Stimulated activated CD4-positive, alpha-beta T cell treated with anti-CD3 and anti-CD28 coated beads, Interleukin-1b, Interleukin-23, amount 100 ng/mL, for 1 hour (primary cell): ENCODE measurements at regions not wholly inside any gene's neighbourhood (a gene's known extent, or its start where the extent isn't known, plus 50 kb on each side); places are given as distances from the start of the nearest gene placed in this dataset.

Experiments
- DNase-seq, 2 donors: peaks; one replicate each; pipeline ENCODE4 v3.0.0-alpha.2; 2020; ENCODE audit warnings: low read depth in 2 of 2

DNA sequence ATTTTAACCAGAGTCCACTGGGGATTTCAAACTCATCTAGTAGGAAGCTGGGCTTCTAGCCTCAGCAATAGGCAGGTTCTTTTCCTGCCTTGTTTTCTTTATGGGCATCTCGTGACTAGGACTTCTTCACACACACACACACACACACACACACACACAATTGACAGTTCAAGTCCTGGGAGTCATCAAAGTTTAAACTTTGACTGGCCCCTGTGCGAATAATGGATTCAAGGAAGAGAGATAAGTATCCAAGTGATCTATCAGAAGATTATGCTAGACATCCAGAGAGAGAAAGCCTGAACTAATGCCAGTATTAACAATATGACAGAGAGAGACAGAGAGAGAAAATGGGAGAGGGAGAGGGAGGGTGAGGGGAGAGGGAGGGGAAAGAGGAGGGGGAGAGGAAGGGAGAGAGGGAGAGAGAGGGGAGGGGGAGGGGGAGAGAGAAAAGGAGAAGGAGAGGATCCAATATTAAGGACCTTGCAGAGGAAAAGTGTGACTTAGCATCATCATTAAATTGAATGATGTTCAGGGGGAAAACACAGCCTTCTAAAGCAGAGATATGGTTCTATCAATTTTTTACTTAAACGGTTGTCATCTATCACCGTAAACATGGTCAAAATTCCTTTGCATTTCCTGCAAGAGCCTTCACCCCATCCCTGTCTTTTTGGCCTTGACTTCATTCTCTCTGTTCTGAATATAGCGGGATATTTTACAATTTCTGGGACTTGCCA is 327.6 kb upstream of the ZEB2 start:
- DNase-seq = no peak

DNA sequence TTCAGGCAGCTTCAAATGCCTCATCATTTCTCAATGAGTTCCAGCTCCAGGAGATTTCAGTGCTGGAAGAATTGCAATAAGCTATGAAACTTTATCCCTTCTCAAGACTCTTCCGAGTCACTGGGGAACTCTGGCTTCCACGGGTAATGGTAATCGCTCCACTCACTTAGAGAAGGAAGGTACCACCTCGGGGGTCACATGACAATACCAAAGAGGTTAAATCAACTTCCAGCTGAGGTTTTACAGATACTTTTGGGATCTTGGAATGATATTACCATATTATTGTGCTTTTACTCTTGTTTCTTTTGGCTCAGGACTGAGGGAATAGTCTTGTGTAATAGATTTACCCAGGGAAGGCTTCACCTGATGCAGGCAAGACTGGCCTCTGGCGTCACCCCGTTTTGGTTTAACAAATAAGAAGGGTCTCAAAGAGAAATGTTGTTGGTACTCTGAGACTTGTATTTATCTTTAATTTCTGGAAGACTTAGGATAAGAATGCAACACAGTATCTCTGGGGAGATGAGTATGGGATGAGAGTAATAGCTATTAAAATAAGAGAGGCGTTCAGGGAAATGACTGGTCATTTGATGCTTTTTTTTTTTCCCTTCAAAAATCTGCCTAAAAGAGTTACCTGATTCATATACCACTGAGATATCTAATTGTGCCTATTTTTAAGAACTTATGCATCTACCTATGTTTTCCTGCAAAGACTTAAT is 316.9 kb upstream of the ZEB2 start:
- no peak for DNase-seq

DNA sequence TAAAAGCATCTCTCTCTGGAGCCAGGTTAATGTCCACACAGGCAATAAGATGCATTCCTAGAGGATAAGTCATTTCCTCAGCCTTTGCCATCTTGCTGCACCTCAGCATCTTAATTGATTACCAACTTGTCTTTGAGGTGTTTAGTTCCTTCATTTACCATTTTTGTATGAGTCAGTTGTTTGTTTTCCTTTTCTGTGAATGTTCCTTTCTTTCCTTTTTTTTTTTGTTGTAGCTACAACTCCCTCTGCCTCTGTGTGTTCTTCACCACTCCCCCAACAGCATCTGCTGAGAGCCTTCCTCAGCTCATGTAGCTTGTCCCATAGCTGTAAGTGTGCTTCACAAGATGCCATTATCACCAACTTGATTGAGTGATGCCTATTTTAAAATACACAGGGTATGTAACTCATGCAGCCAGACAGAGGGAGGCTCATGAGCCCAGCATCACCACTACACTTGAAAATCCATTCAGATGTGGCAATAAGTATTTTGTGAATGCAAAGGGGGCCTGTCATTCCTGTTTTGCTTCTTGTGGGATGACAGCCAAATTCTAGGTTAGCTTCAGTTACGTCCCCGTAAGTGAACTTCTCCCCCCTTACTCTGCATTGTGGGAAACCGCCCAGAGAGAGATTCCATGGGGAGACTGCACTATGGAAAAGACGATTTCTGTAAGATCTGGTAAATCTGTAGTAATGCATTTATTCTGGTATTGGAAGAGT is 315.9 kb upstream of the ZEB2 start:
- no peak for DNase-seq

DNA sequence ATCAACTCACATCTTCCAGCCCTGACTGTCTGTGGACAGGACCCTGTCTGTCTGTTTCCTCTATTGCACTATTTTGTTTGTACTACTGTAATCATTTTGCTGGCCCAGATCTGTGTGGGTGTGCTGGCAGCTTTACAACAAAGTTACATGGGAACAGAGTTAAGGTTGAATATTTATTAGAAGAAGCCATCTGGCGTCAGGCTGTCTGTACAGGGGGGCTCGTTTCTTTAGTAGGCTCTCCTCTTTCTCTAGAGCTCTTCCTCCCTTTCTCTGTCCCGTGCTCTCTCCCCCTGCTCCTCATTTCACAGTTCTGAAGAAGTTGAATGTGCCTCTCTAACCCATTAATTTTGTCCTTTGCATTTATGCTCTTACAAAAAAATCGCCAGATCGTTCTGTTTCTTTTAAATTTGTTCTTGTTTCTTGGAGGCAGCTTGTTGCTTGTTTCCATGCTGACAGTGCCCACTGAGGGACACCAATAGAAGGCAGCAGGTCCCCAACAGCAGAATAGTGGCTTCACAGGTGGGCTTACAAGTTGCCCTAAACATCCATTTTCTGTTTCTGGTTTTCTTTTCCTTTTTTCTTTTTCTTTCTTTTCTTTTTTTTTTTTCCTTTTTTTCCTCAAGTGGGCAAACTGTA is 315.2 kb upstream of the ZEB2 start:
- no peak for DNase-seq

DNA sequence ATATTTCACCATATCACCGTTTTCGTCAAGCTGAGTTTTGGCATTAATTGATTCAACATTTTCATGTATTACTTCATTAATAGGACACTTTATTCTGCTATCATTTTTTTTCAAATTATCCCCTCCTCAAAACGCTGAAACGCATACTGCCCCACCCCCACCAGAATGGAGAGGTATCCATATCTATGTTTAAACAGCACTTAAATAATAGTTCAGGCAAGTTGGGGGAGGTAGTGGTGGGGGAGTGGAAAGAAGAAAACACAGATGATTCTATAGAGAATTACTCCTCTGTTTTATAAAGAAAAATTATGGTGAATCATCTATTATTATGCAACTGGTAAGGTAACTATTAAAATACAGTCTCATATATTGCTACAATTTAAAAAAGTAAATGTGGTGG is 314.4 kb upstream of the ZEB2 start:
- DNase-seq = no peak

DNA sequence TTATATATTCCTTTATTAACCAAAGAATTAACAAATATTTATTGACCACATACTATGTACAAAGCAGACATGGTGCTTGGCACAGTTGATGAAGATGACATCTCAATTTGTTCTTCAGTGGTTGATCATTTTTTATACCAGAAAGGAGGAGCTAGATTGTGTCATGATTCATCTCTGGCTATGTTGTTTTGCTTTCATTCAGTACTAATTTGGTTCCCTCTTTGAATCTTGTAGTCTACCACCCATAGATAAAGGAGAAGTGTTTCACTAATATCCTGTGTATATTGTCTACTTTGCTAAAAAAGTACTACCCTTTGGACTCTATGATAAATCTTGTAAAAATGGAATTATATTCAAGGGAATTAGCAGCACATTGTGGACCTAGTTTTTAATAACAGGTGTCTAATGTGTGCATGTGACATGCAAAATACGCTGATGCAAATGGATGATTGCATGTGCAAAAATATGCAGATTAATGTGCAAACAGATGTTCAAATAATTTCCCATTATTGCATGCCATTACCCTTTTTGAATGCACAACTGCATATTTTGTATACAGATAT is 313.2 kb upstream of the ZEB2 start:
- DNase-seq = no peak

DNA sequence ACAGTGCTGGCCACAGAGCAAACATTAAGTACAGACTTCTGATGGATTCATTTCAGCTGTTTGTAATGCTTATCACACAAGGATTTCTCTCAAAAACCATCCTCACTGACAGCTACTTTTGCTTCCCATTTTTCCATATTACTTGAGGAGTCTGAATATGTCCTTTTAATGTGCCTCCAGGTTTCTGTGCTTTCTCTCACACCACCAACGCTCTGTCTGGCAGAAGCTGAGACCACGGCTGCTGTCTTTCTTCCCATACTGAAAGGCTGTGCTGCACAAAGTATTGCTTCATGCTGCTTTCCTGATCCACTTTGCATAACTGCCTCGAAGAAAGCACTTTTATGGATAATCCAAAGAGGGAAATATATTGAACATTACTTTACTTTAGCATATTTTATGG is 312.1 kb upstream of the ZEB2 start:
- DNase-seq = no peak

DNA sequence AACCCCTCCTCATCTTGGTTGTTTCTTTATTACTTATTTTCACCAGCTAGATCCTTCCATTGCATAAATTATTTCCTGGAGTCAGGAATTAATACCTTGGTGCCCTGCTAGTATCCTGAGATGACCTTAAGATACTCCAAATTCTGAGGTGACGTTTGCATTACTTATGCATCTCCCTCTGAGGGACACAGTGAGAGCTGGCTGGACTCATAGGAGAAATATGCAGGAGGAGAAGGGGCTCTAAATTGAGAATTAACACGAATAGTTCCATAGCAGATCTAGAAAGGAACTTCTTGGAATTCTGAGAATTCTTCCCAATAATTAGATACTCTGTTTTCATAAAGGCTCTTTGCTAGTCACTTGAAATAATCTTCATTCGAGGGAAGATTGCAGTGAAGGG is 310.6 kb upstream of the ZEB2 start:
- DNase-seq = no peak

DNA sequence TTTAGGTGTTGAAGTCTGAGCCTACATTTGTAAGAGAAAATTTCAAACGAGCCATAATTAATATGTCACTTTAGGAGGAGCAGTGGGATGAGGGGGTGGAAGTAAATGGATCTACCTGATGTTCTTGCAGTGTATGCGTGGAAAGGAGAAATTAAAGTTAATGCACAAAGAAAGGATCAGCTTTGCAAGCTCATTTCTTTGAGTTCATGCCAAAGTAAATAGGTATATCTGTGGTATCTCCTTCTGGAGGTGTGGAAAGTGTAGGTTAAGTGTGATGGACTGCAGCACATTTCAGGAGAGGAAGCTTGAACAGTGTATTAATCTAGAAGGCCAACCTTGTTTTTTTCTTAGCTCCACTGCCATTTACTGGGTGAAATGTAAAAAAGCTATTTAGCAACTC is 307.5 kb upstream of the ZEB2 start:
- DNase-seq = no peak

DNA sequence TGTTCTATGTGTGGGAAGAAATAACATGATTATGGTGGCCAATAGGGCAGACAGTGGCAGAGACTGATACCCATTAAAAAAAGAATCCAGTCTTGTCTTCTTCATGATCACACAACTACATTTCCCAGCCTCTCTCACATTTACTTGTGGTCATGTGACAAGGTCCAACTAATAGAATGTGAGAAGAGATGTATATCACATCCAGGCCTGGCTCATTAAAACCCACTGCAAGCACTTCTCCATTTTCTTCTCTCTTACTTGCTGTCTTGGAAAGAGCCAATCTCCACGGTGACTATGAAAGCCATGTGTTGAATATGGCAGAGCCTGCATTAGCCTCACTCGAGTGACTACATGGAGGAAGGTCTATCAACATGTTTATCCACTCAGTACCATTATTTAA is 306.2 kb upstream of the ZEB2 start:
- DNase-seq = no peak

DNA sequence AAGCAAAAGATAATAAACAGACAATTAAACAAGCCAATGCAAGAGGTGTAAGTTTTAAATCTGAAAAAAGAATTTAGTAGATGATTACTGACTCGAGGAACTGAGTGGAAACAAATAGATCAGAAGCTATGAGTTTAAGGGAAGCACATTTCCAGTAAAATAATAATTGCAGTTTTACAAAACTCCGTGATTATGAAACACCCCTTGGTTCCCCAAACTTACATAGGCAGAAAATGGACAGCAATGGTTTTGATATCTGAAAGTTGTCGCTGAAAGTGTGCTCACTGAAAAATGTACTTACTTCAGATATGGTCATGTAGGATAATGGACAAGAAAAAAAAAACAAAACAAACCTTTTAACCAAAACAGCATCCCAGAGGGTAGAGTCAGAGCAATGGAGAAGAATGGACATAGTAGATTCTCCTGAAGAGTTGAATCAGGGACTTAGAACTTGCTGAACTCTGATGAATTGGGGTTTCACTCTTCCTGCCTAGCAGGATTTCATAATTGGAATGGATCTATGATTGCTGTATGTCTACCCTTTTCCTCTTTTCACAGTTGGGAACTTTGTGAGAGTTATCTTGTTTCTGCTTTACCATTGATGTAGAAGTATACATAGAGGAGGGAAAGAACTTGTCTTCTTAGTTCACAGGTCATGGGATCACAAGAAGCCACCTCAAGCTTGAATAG is 305.6 kb upstream of the ZEB2 start:
- DNase-seq = no peak

DNA sequence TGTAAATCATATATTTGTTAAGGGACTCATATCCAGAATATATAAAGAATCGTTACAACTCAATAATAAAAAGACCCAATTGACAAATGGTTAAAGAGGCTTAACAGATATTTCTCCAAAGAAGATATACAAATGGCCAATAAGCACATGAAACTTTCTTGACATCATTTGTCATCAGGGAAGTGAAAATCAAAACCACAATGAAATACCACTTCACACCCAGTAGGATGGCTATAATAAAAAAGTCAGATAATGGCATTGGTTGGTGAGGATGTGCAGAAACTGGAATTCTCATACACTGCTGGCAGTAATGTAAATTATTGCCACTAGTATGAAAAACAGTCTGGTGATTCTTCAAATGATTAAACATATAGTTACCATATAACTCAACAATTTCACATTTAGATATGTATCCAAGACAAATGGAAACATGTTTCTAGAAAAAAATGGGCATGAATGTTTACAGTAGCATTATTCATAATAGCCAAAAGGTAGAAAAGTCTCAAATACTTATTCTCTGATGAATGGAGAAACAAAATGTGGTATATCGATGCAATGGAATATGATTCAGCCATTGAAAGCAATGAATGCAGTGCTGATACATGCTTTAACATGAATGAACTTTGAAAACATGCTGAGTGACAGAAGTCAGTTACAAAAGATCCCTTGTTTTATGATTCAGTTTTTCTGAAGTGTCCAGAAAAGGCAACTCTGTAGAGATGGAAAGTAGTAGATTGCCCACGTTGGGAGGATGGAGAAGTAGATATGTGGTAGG is 304.6 kb upstream of the ZEB2 start:
- no peak for DNase-seq

DNA sequence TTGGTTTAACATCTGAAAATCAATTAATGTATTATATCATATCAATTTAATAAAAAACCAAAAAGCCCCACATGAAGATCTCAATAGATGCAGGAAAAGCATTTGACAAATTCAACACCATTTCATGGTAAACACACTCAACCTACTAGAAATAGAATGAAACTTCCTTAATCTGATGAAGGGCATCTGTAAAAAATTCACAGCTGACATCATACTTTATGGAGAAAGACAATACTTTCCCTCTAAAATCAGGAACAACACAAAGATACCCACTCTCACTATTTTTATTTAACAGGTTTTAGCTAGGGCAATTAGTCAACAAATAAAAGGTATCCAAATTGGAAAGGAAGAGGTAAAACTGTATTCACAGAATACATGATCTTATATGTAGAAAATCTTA is 303.0 kb upstream of the ZEB2 start:
- no peak for DNase-seq

DNA sequence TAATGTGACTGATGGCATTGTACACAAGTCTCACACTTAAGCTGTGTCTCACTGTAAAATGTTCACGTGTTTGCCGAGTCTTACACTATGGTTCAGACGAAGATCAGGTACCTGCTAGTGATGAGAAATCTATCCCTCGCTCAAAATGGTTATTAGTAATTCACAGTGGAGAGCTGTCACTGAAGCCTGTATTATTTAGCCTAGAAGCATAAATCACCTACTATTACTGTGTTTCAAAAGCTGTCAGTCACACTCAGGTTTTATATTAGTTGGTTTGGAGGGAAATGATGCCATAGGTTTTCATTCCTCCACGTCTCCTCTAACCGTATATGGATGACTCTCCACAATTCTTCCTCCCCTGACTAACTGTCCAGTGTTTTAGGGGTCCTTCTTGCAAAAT is 292.4 kb upstream of the ZEB2 start:
- no peak for DNase-seq

DNA sequence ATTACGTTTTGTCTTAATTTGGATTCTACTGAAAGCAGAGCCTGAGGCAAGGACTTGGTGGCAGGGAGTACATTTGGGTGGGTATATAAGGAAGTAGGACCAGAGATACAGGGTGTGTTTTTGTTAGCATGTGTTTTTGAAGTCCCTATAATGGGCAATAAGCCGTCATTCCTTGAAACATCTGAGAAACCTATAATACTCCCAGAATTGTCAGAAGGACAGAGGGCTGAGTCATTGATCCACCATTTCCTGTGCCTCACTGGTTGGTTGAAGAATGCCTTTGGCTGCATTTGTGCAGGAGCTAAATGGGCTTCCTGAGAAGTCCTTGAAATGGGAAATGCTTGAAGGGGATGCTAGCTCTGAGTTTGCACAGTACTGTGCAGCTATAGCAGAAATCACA is 281.8 kb upstream of the ZEB2 start:
- no peak for DNase-seq

DNA sequence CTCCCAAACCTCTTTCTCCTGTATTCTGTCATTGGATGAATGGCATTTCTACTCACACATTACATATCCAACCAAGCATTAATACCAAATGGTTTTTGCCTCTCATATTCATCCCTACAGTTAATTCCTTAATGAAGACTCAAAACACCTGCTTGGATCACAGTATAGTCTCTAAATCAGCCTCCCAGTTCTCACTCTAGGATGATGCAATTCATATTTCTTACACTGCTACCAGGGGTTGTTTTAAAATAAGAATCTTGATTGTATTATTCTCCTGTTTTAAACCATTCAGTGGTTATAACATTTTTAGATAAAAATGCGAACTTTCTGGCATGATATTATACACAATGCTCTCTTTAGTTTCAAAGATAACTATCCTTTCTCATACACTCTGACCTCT is 281.4 kb upstream of the ZEB2 start:
- DNase-seq = no peak

DNA sequence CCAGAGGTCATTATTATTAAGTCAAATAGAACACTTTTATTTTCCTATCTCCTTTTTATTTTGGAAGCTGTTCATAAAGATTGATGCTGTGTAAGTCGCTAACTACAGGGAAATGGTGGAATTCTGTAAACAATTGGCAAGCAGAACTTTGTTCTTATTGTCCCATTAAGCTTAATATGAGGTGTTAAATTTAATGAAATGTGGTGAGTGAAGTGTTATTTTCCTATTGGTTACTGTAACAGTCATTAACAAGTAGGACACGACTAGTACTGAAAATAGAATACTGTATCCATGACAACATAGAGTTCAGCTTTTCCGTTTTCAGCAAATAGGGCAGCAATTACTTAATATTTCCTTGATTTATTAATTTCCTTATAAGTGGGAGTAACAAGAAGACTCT is 279.1 kb upstream of the ZEB2 start:
- DNase-seq = no peak

DNA sequence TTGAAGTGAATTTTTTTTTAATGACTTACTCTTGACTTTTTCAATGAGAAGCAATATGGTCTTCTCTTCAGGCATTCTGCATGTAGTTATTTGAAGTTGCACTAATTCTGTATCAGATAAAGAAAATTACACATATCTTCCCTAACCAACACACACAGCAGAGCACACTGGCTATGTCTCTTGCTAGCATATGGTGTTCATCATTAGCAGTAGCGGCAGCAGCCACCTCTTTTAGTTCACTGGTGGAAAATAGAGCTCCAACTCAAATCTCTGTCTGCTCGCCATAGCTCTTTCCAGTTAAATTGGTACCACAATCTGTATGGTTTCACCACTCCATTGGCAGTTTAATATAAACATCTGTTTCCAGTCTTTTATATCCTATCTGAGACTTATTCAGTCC is 278.1 kb upstream of the ZEB2 start:
- no peak for DNase-seq

DNA sequence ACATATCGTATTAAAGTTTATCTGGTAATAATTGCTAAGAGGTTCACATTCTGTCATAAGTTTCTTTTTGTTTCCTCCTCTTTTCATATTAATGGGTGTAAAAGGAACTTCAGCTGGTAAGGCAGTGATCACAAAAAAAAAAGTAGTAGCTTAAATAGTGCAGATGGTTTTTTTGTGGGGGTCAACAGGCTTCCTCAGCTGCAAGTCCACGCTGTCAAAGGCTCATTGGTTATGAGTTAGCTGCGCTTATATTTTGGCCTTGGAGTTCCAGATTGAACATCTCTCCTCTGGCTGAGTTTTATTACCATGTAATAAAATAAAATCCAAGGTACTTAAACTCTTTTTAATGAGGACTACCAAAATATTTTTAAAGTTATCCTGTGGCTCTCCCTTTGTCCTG is 277.0 kb upstream of the ZEB2 start:
- no peak for DNase-seq

DNA sequence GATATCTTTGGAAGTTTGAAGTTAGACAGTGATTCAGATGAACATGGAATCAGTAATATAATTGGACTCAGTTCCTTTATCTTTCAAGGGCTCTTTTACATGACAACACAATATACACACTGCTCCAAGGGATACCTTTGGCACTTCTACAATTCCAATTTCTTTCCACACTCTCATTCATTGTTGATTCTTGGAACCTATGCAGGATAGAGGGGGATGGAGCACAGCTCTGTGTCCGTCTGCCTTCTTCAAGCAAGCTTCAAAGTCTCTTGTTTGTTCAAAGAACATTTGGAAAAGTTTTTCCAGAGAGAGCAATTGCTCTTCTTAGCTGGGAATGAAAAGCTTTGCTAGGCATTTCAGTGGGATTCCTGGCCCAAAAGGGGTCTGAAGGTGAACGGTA is 276.2 kb upstream of the ZEB2 start:
- no peak for DNase-seq

DNA sequence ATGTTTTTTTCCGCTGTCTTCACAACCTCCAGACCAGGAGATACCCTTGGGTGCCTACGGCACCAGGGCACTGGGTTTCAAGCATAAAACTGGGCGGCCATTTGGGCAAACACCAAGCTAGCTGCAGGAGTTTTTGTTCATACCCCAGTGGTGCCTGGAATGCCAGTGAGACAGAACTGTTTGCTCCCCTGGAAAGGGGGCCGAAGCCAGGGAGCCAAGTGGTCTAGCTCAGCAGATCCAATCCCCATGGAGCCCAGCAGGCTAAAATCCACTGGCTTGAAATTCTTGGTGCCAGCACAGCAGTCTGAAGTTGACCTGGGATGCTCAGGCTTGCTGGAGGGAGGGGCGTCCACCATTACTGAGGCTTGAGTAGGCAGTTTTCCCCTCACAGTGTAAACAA is 265.3 kb upstream of the ZEB2 start:
- DNase-seq = no peak
